GM23248 (cell line): ENCODE measurements at regions not wholly inside any gene's neighbourhood (a gene's known extent, or its start where the extent isn't known, plus 50 kb on each side); places are given as distances from the start of the nearest gene placed in this dataset.

Source experiments
- EZH2 ChIP-seq: fragments of 200-600 bp; sonication (generic); IDR thresholded peaks from 2 replicates; pipeline ENCODE4 v1.6.1; 2018; ENCODE audit warnings: antibody characterized with exemption, mild to moderate bottlenecking; ENCODE audit not compliant: insufficient read depth, poor library complexity, severe bottlenecking
- EZH2phosphoT487 ChIP-seq: fragments of 200-600 bp; sonication (generic); IDR thresholded peaks from 2 replicates; pipeline ENCODE4 v1.6.1; 2018; ENCODE audit warnings: antibody characterized with exemption, moderate library complexity, mild to moderate bottlenecking, low read depth; ENCODE audit not compliant: insufficient read depth

- TF ChIP-seq EZH2phosphoT487: no peak
- TF ChIP-seq EZH2: no peak
These were observed 83.4 kb upstream of the ZNF169 start for GRCh38 chr9:94175669-94176068.
